NOMO-1 (cell line): ENCODE measurements at regions not wholly inside any gene's neighbourhood (a gene's known extent, or its start where the extent isn't known, plus 50 kb on each side); places are given as distances from the start of the nearest gene placed in this dataset.

Source experiments
- DNase-seq, 2 experiments: peaks; one replicate each; lab custom pipeline; 2025; ENCODE audit not compliant: unreplicated experiment in 2 of 2; lab: John Stamatoyannopoulos, UW

- no peak for DNase-seq
These were observed 235.9 kb downstream of the HGF start for GRCh38 chr7:81533931-81534330.

- no peak for DNase-seq
These were observed 236.4 kb downstream of the HGF start for GRCh38 chr7:81533426-81533825.

GRCh38 chr7:81529785-81530184 lies 240.1 kb downstream of the HGF start:
- no peak for DNase-seq

GRCh38 chr7:81527651-81528050 lies 242.2 kb downstream of the HGF start:
- DNase-seq = no peak

GRCh38 chr7:81526971-81527370 lies 242.9 kb downstream of the HGF start:
- no peak for DNase-seq

GRCh38 chr7:81525841-81526240 lies 244.0 kb downstream of the HGF start:
- no peak for DNase-seq

GRCh38 chr7:81519886-81520285 lies 250.0 kb downstream of the HGF start:
- DNase-seq = no peak

- no peak for DNase-seq
These were observed 252.9 kb downstream of the HGF start for GRCh38 chr7:81516898-81517297.

GRCh38 chr7:81515009-81515408 lies 254.8 kb downstream of the HGF start:
- no peak for DNase-seq

- DNase-seq = no peak
These were observed 255.3 kb downstream of the HGF start for GRCh38 chr7:81514546-81514945.

GRCh38 chr7:81510122-81510521 lies 259.7 kb downstream of the HGF start:
- DNase-seq = no peak

GRCh38 chr7:81507221-81507620 lies 262.6 kb downstream of the HGF start:
- no peak for DNase-seq

- no peak for DNase-seq
These were observed 263.2 kb downstream of the HGF start for GRCh38 chr7:81506609-81507008.

- DNase-seq = no peak
These were observed 266.1 kb downstream of the HGF start for GRCh38 chr7:81503771-81504170.

GRCh38 chr7:81503336-81503735 lies 266.5 kb downstream of the HGF start:
- no peak for DNase-seq

GRCh38 chr7:81501220-81501619 lies 268.6 kb downstream of the HGF start:
- peak; percentile 34 to 87 for DNase-seq

- no peak for DNase-seq
These were observed 269.2 kb downstream of the HGF start for GRCh38 chr7:81500631-81501030.

GRCh38 chr7:81499262-81500116 lies 270.4 kb downstream of the HGF start:
- peak; percentile 72 to 97 for DNase-seq

- no peak for DNase-seq
These were observed 271.7 kb downstream of the HGF start for GRCh38 chr7:81498176-81498575.

- no peak for DNase-seq
These were observed 276.9 kb downstream of the HGF start for GRCh38 chr7:81492910-81493309.

- DNase-seq = peak; percentile 48 to 75
These were observed 277.6 kb downstream of the HGF start for GRCh38 chr7:81492240-81492639.

- DNase-seq = no peak
These were observed 278.3 kb downstream of the HGF start for GRCh38 chr7:81491573-81491972.

- DNase-seq = no peak
These were observed 281.6 kb downstream of the HGF start for GRCh38 chr7:81488210-81488609.
